ENCODE measurements at regions not wholly inside any gene's neighbourhood (a gene's known extent, or its start where the extent isn't known, plus 50 kb on each side); places are given as distances from the start of the nearest gene placed in this dataset.
A peak's percentile ranks its signal among the peaks of the same experiment; 100 is the strongest.

- H3K36me3 ChIP-seq (ENCODE audit: low read depth): no peaks in the 10 kb centered on the region
- no peaks in the 10 kb centered on the region for H3K9me2 ChIP-seq (ENCODE audit: insufficient read depth)
- H3K9me3 ChIP-seq (ENCODE audit: insufficient read depth, low read depth): no peaks in the 10 kb centered on the region
- no peaks in the 10 kb centered on the region for H3K79me2 ChIP-seq (ENCODE audit: low read depth)
- CTCF ChIA-PET: interaction anchor here (0.7 kb wide), 1 partner anchor 66 kb away, joined by 3 read pairs; no protein-coding TSS in a partner anchor
- H4K20me1 ChIP-seq (ENCODE audit: insufficient read depth): no peaks in the 10 kb centered on the region
- intact Hi-C loops (cut with micrococcal nuclease; ENCODE audit: unreplicated experiment): no loop called here
- H3K4me3 ChIP-seq: no peak overlapping the region
- H3K4me2 ChIP-seq: no peak overlapping the region
- H3K4me1 ChIP-seq (replicated peaks; ENCODE audit: insufficient read depth): no peaks in the 10 kb centered on the region
- POLR2A ChIA-PET (ENCODE audit: unreplicated experiment): no interaction called here
- peaks cover 86% of the 10 kb centered on the region for H3K27me3 ChIP-seq (ENCODE audit: insufficient read depth, low read depth)
- DNase-seq: no peak
- H3K27ac ChIP-seq: no peak overlapping the region
- BruUV-seq (replicated peaks): no TSS peak
- H3F3A ChIP-seq (ENCODE audit: insufficient read depth, low read depth): no peaks in the 10 kb centered on the region
- H2AFZ ChIP-seq: no peak overlapping the region
- no peak for TF ChIP-seq EZH2 (IDR thresholded peaks at IDR 0.05; ENCODE audit: low read depth)
- TF ChIP-seq, protein P1, sequence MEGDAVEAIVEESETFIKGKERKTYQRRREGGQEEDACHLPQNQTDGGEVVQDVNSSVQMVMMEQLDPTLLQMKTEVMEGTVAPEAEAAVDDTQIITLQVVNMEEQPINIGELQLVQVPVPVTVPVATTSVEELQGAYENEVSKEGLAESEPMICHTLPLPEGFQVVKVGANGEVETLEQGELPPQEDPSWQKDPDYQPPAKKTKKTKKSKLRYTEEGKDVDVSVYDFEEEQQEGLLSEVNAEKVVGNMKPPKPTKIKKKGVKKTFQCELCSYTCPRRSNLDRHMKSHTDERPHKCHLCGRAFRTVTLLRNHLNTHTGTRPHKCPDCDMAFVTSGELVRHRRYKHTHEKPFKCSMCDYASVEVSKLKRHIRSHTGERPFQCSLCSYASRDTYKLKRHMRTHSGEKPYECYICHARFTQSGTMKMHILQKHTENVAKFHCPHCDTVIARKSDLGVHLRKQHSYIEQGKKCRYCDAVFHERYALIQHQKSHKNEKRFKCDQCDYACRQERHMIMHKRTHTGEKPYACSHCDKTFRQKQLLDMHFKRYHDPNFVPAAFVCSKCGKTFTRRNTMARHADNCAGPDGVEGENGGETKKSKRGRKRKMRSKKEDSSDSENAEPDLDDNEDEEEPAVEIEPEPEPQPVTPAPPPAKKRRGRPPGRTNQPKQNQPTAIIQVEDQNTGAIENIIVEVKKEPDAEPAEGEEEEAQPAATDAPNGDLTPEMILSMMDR (conservative IDR thresholded peaks at IDR 0.05): no peak
Measured at GRCh38 chr1:228900886-228901392, 165.7 kb downstream of the RHOU start.

DNA sequence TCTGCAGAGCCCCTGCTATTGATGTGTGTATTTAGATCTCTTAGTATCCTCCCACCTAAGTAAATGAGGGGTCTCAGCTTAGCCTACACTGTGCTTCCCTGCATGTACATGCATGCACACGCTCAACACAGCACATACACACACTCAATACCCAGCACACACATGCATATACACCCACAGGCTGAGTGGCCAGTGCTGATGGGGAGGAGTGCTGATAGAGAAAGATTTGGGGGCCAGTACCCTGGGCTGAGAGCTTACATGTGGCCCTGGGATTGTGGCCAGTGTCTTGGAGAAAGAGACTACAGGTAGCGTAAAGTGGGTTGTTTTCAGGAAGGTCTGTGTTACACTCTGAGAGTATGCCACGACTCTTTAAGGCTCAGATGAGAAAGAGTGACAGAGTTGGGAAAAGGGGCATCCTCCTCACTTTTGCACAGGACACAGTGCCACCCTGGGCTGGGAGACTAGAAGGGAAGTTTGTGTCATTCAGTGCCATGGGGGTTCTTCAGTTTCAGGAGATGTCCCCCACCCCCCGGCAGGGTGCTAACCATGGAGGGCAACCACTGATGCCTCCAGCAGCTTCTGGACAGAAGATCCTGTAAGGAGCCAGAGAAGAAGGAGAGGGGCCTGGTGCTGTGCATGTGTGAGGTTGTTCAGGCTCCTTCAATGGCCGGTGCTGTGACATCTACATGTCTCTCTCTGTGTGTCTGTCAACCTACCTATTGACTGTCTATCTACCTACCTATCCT, 166.8 kb downstream of the RHOU start:
- BruUV-seq (replicated peaks): no TSS peak
- H3K4me2 ChIP-seq: no peak overlapping the region
- H3K9me2 ChIP-seq (ENCODE audit: insufficient read depth): no peaks in the 10 kb centered on the region
- no peak overlapping the region for H2AFZ ChIP-seq
- H3K4me1 ChIP-seq (replicated peaks; ENCODE audit: insufficient read depth): no peaks in the 10 kb centered on the region
- TF ChIP-seq, protein P1 (conservative IDR thresholded peaks at IDR 0.05): no peak
- no peak for TF ChIP-seq EZH2 (IDR thresholded peaks at IDR 0.05; ENCODE audit: low read depth)
- intact Hi-C loops (cut with micrococcal nuclease; ENCODE audit: unreplicated experiment): no loop called here
- no peak for DNase-seq
- no peaks in the 10 kb centered on the region for H3K9me3 ChIP-seq (ENCODE audit: insufficient read depth, low read depth)
- ChIA-PET CTCF (no interaction called here), POLR2A (ENCODE audit: unreplicated experiment) (no interaction called here)
- H3K27ac ChIP-seq: no peak overlapping the region
- H4K20me1 ChIP-seq (ENCODE audit: insufficient read depth): no peaks in the 10 kb centered on the region
- no peak overlapping the region for H3K4me3 ChIP-seq
- H3F3A ChIP-seq (ENCODE audit: insufficient read depth, low read depth): no peaks in the 10 kb centered on the region
- no peaks in the 10 kb centered on the region for H3K79me2 ChIP-seq (ENCODE audit: low read depth)
- no peaks in the 10 kb centered on the region for H3K36me3 ChIP-seq (ENCODE audit: low read depth)
- H3K27me3 ChIP-seq (ENCODE audit: insufficient read depth, low read depth): peaks cover 81% of the 10 kb centered on the region

DNA sequence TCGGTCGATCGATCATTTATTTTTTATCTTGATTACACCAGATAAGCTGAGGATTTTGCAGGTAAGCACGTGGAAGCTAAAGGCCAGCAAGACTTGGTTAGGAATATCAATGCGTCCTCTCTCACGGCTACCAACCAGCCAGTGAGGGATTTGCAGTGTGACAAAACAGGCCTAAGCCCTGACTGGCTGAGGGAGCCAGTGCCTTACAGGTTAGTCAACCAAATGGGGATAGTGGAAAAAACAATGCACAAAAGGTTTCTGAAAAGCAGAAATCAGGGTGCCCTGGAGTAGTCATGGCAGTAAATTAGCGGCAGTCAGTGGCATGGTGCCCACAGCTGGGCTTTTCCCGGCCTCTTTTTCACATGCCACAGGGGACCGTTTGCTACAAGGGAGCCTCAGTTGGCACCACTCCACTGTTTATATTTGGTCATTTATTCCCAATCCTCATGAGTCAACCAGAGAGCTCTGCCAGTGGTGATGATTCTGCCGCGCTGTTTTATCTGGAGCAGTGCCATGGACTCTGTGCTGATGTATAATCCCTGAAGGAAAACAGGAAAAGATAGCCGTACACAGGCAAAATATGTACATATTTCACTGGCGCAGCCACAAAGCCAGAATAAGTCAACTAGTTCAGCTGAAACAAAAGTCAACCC, 167.6 kb downstream of the RHOU start:
- H2AFZ ChIP-seq: no peak overlapping the region
- intact Hi-C loops (cut with micrococcal nuclease; ENCODE audit: unreplicated experiment): no loop called here

More for the DNA sequence above, 167.6 kb downstream of the RHOU start:
- TF ChIP-seq, protein P1 (conservative IDR thresholded peaks at IDR 0.05): no peak
- TF ChIP-seq EZH2 (IDR thresholded peaks at IDR 0.05; ENCODE audit: low read depth): no peak
- no peak overlapping the region for H3K4me2 ChIP-seq
- POLR2A ChIA-PET (ENCODE audit: unreplicated experiment): no interaction called here
- H3K27ac ChIP-seq: no peak overlapping the region
- CTCF ChIA-PET: no interaction called here
- H4K20me1 ChIP-seq (ENCODE audit: insufficient read depth): no peaks in the 10 kb centered on the region
- H3K9me3 ChIP-seq (ENCODE audit: insufficient read depth, low read depth): no peaks in the 10 kb centered on the region
- BruUV-seq (replicated peaks): no TSS peak
- H3K27me3 ChIP-seq (ENCODE audit: insufficient read depth, low read depth): peaks cover 73% of the 10 kb centered on the region
- no peaks in the 10 kb centered on the region for H3K79me2 ChIP-seq (ENCODE audit: low read depth)
- no peak overlapping the region for H3K4me3 ChIP-seq
- H3K9me2 ChIP-seq (ENCODE audit: insufficient read depth): no peaks in the 10 kb centered on the region
- no peaks in the 10 kb centered on the region for H3K36me3 ChIP-seq (ENCODE audit: low read depth)
- no peaks in the 10 kb centered on the region for H3F3A ChIP-seq (ENCODE audit: insufficient read depth, low read depth)
- DNase-seq: peak; percentile 7 to 49
- H3K4me1 ChIP-seq (replicated peaks; ENCODE audit: insufficient read depth): no peaks in the 10 kb centered on the region

All from PC-9 (cell line).